Activated CD8-positive, alpha-beta T cell treated with anti-CD3 and anti-CD28 coated beads for 36 hours (primary cell): ENCODE measurements at regions not wholly inside any gene's neighbourhood (a gene's known extent, or its start where the extent isn't known, plus 50 kb on each side); places are given as distances from the start of the nearest gene placed in this dataset.
"Not testable (repeated sequence)": the region's sequence is repeated elsewhere in the genome, so short reads cannot be mapped to it uniquely, and the experiment has no call there.

Source experiments
- ATAC-seq: fragments of 200-7000 bp; cut with Tn5 transposase; one replicate; pipeline ENCODE4 v1.10.0; 2021; ENCODE audit warnings: mild to moderate bottlenecking, moderate library complexity
- CTCF ChIA-PET: fragments of 350-600 bp; sonication (Branson Sonifier 250); formaldehyde crosslinking; loops from one replicate; lab custom pipeline; 2021; ENCODE audit warnings: antibody characterized with exemption; lab: Charles Lee
- POLR2A ChIA-PET: fragments of 350-600 bp; sonication (Branson Sonifier 250); formaldehyde crosslinking; loops from one replicate; lab custom pipeline; 2021; ENCODE audit warnings: antibody characterized with exemption; lab: Charles Lee
- DNase-seq: peaks from one replicate; pipeline ENCODE4 v3.0.0-alpha.2; 2020
- H3K27ac Mint-ChIP-seq: one replicate; pipeline ENCODE4 v1.8.0; 2021; ENCODE audit warnings: mild to moderate bottlenecking, mixed read lengths
- H3K27me3 Mint-ChIP-seq: one replicate; pipeline ENCODE4 v1.8.0; 2021; ENCODE audit warnings: mixed read lengths
- H3K36me3 Mint-ChIP-seq: one replicate; pipeline ENCODE4 v1.8.0; 2021; ENCODE audit warnings: low read depth, mixed read lengths
- H3K4me1 Mint-ChIP-seq: one replicate; pipeline ENCODE4 v1.8.0; 2021; ENCODE audit warnings: low read depth, mixed read lengths
- H3K4me3 Mint-ChIP-seq: one replicate; pipeline ENCODE4 v1.8.0; 2021; ENCODE audit warnings: mild to moderate bottlenecking, moderate library complexity, mixed read lengths
- H3K9me3 Mint-ChIP-seq: one replicate; pipeline ENCODE4 v1.8.0; 2021; ENCODE audit warnings: mixed read lengths
- CTCF ChIP-seq: fragments of 200-600 bp; IDR thresholded peaks from one replicate; pipeline ENCODE4 v1.8.0; 2022; ENCODE audit warnings: antibody characterized with exemption, mild to moderate bottlenecking
- intact Hi-C: fragments of 100-400 bp; cut with micrococcal nuclease; formaldehyde crosslinking; loops from one replicate; pipeline ENCODE4 v1.10.0; 2022

- H3K27ac Mint-ChIP-seq, result no peak overlapping the region
- H3K9me3 Mint-ChIP-seq, result peaks cover 14% of the 10 kb centered on the region
- no peaks in the 10 kb centered on the region for H3K4me1 Mint-ChIP-seq
- no peak for ATAC-seq
- intact Hi-C loops, result no loop called here
- POLR2A ChIA-PET, result no interaction called here
- no peak for TF ChIP-seq CTCF
- no peaks in the 10 kb centered on the region for H3K27me3 Mint-ChIP-seq
- H3K4me3 Mint-ChIP-seq, result no peak overlapping the region
- CTCF ChIA-PET, result no interaction called here
- no peaks in the 10 kb centered on the region for H3K36me3 Mint-ChIP-seq
- no peak for DNase-seq
These were observed 445.3 kb upstream of the SYNCRIP start for GRCh38 chr6:86087954-86088353.

- Mint-ChIP-seq H3K27ac (no peak overlapping the region), H3K4me3 (no peak overlapping the region), H3K4me1 (no peaks in the 10 kb centered on the region), H3K36me3 (no peaks in the 10 kb centered on the region), H3K9me3 (no peaks in the 10 kb centered on the region), H3K27me3 (no peaks in the 10 kb centered on the region)
- TF ChIP-seq CTCF, result no peak
- CTCF ChIA-PET, result no interaction called here
- DNase-seq, result no peak
- intact Hi-C loops, result no loop called here
- no peak for ATAC-seq
- POLR2A ChIA-PET, result no interaction called here
These were observed 437.3 kb upstream of the SYNCRIP start for GRCh38 chr6:86079938-86080337.

- no peak for DNase-seq
- ChIA-PET CTCF (no interaction called here), POLR2A (no interaction called here)
- Mint-ChIP-seq H3K9me3 (peaks cover 2% of the 10 kb centered on the region), H3K4me1 (no peaks in the 10 kb centered on the region), H3K4me3 (no peak overlapping the region), H3K27ac (no peak overlapping the region), H3K36me3 (no peaks in the 10 kb centered on the region), H3K27me3 (no peaks in the 10 kb centered on the region)
- no peak for TF ChIP-seq CTCF
- intact Hi-C loops, result no loop called here
- no peak for ATAC-seq
These were observed 427.5 kb upstream of the SYNCRIP start for GRCh38 chr6:86070151-86070550.

- intact Hi-C loops, H3K27me3 Mint-ChIP-seq, H3K4me1 Mint-ChIP-seq, POLR2A ChIA-PET, H3K36me3 Mint-ChIP-seq, DNase-seq, H3K27ac Mint-ChIP-seq, CTCF ChIA-PET, H3K9me3 Mint-ChIP-seq, ATAC-seq, H3K4me3 Mint-ChIP-seq: not testable (repeated sequence)
These were observed 422.3 kb upstream of the SYNCRIP start for GRCh38 chr6:86065002-86065401.

- H3K27ac Mint-ChIP-seq, POLR2A ChIA-PET, ATAC-seq, H3K36me3 Mint-ChIP-seq, intact Hi-C loops, DNase-seq, CTCF ChIA-PET, H3K27me3 Mint-ChIP-seq, H3K4me3 Mint-ChIP-seq, H3K4me1 Mint-ChIP-seq: not testable (repeated sequence)
- peaks cover 14% of the 10 kb centered on the region for H3K9me3 Mint-ChIP-seq
These were observed 414.8 kb upstream of the SYNCRIP start for GRCh38 chr6:86057293-86057980.

- Mint-ChIP-seq H3K9me3 (peaks cover 4% of the 10 kb centered on the region), H3K4me1 (no peaks in the 10 kb centered on the region), H3K36me3 (no peaks in the 10 kb centered on the region), H3K4me3 (no peak overlapping the region), H3K27ac (no peak overlapping the region), H3K27me3 (no peaks in the 10 kb centered on the region)
- ATAC-seq (no peak), DNase-seq (no peak)
- no peak for TF ChIP-seq CTCF
- intact Hi-C loops, result no loop called here
- ChIA-PET POLR2A (no interaction called here), CTCF (no interaction called here)
These were observed 402.4 kb upstream of the SYNCRIP start for GRCh38 chr6:86045038-86045437.
